CD4-positive, CD25-positive, alpha-beta regulatory T cell (primary cell): ENCODE measurements at regions not wholly inside any gene's neighbourhood (a gene's known extent, or its start where the extent isn't known, plus 50 kb on each side); places are given as distances from the start of the nearest gene placed in this dataset.

Source experiments
- ATAC-seq, 2 donors: fragments of 150-1000 bp; cut with Tn5 transposase; one replicate each; pipeline ENCODE4 v1.10.0; 2021; ENCODE audit warnings: low read depth in 2 of 2, moderate number of reproducible peaks in 2 of 2, moderate library complexity in 1 of 2
- DNase-seq, 3 donors: peaks; one replicate each; pipeline versions ENCODE4 v3.0.0 to v3.0.0-alpha.2; 2012 to 2022; ENCODE audit warnings: mixed read lengths in 1 of 3
- H3K27ac ChIP-seq: one replicate; pipeline ENCODE4 v1.7.0; 2013; ENCODE audit warnings: mild to moderate bottlenecking, low read length; ENCODE audit not compliant: insufficient read depth, poor library complexity, severe bottlenecking
- H3K27me3 ChIP-seq: one replicate; pipeline ENCODE4 v1.7.0; 2013; ENCODE audit warnings: low read length; ENCODE audit not compliant: control insufficient read depth, insufficient read depth
- H3K36me3 ChIP-seq: one replicate; pipeline ENCODE4 v1.7.0; 2013; ENCODE audit warnings: mild to moderate bottlenecking, low read length, moderate library complexity; ENCODE audit not compliant: control insufficient read depth, insufficient read depth
- H3K4me1 ChIP-seq: 2 replicates; pipeline ENCODE4 v1.7.0; 2013; ENCODE audit warnings: mild to moderate bottlenecking, low read length; ENCODE audit not compliant: insufficient read depth, control insufficient read depth, poor library complexity, severe bottlenecking
- H3K4me3 ChIP-seq: one replicate; pipeline ENCODE4 v1.7.0; 2013; ENCODE audit warnings: low read depth, mild to moderate bottlenecking, low read length, moderate library complexity
- H3K9me3 ChIP-seq, 2 experiments: 1 replicate in 1 of 2; 2 replicates in 1 of 2; pipeline ENCODE4 v1.7.0; 2013; ENCODE audit warnings: low read length in 2 of 2, mild to moderate bottlenecking in 1 of 2, moderate library complexity in 1 of 2; ENCODE audit not compliant: control insufficient read depth in 2 of 2
- H3K27ac Mint-ChIP-seq, 3 donors: one replicate each; pipeline ENCODE4 v1.8.0; 2020 to 2022; ENCODE audit warnings: mild to moderate bottlenecking in 3 of 3, mixed read lengths in 3 of 3, moderate library complexity in 2 of 3
- H3K27me3 Mint-ChIP-seq: one replicate; pipeline ENCODE4 v1.8.0; 2022; ENCODE audit warnings: mild to moderate bottlenecking, mixed read lengths
- H3K36me3 Mint-ChIP-seq: one replicate; pipeline ENCODE4 v1.8.0; 2020; ENCODE audit warnings: mixed read lengths
- H3K4me1 Mint-ChIP-seq, 4 donors: one replicate each; pipeline ENCODE4 v1.8.0; 2020 to 2022; ENCODE audit warnings: mixed read lengths in 4 of 4, mild to moderate bottlenecking in 1 of 4
- H3K4me3 Mint-ChIP-seq, 4 donors: one replicate each; pipeline ENCODE4 v1.8.0; 2020 to 2022; ENCODE audit warnings: mild to moderate bottlenecking in 4 of 4, mixed read lengths in 4 of 4, moderate library complexity in 3 of 4
- H3K9me3 Mint-ChIP-seq, 7 donors: one replicate each; pipeline ENCODE4 v1.8.0; 2020 to 2022; ENCODE audit warnings: mixed read lengths in 7 of 7, mild to moderate bottlenecking in 3 of 7, moderate library complexity in 2 of 7

DNA sequence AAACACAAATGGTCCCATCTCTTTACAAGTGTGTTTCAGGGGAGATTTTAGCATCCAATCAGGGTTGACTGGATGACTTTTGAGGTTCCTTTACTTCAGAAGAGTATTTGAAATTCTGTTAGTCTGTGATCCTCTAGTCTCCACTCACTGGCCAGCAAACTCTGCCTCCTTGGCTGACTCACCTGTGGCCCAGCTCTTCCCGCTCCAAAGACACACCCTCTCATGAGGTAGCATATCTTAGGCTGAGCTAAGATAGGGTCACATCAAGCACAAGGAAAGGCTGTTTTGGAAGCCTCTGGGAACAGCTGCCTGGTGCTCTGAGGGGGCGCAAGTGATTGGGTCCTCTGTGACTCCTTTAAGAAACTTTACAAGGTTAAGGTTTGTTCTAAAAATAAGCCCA lies 102.3 kb upstream of the FGGY start:
- Histone ChIP-seq H3K36me3 (no peaks in the 10 kb centered on the region), H3K27me3 (no peaks in the 10 kb centered on the region), H3K4me1 (no peaks in the 10 kb centered on the region), H3K27ac (no peak overlapping the region), H3K9me3 (peaks cover 0 to 3% of the 10 kb centered on the region in 2 experiments), H3K4me3 (no peak overlapping the region)
- Mint-ChIP-seq H3K9me3 (peaks cover 0 to 4% (median 0%) of the 10 kb centered on the region in 7 donors), H3K36me3 (no peaks in the 10 kb centered on the region), H3K4me3 (no peak overlapping the region), H3K27ac (no peak overlapping the region), H3K27me3 (peaks cover 11% of the 10 kb centered on the region), H3K4me1 (peaks cover 0 to 5% (median 0%) of the 10 kb centered on the region in 4 donors)
- ATAC-seq, result no peak
- no peak for DNase-seq

DNA sequence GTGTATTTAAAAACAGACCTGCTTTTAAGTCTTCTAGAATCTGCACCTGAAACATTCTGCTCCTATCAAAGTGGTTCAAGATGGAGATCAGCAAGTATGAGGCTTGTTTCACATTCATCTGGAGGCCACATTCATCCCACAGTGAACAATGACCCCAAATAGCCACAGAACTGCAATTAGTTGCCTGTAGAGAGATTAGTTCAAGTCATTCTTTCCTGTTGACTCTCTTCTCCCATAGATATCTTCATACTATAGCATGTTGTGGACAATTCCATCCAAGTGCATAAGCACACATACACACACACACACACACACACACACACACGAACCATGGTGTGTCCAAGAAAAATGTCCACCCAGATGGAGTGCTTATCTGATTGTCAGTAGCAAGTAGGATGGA lies 101.7 kb upstream of the FGGY start:
- H3K27ac Mint-ChIP-seq, result no peak overlapping the region
- H3K4me1 Mint-ChIP-seq, result peaks cover 0 to 5% (median 0%) of the 10 kb centered on the region in 4 donors
- H3K27me3 Mint-ChIP-seq, result peaks cover 11% of the 10 kb centered on the region
- DNase-seq (no peak), ATAC-seq (no peak)
- Histone ChIP-seq H3K27me3 (no peaks in the 10 kb centered on the region), H3K9me3 (peaks cover 0 to 3% of the 10 kb centered on the region in 2 experiments), H3K4me1 (no peaks in the 10 kb centered on the region), H3K4me3 (no peak overlapping the region), H3K27ac (no peak overlapping the region), H3K36me3 (no peaks in the 10 kb centered on the region)
- peaks cover 0 to 4% (median 0%) of the 10 kb centered on the region in 7 donors for H3K9me3 Mint-ChIP-seq
- H3K36me3 Mint-ChIP-seq, result no peaks in the 10 kb centered on the region
- no peak overlapping the region for H3K4me3 Mint-ChIP-seq

DNA sequence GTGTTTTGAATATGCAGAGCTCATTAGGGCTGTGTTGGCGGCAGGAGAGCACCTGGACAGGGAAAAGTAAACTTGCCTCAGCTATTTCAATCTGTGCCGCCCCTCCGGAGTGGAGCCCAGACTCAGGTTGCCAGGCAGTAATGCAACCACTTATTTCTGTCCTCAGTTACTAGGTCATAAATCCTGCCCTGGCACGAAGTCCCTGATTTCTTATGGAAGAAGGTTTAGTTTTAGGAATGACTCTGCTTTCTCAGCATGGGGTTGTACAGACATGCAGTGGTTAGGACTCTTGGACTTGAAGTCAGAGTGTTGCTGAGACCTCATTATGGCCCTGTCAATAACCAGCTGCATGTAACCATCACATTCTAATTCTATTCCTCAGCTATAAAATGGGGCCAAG lies 98.3 kb upstream of the FGGY start:
- no peaks in the 10 kb centered on the region for H3K27me3 ChIP-seq
- DNase-seq (no peak), ATAC-seq (no peak)
- no peaks in the 10 kb centered on the region for H3K36me3 ChIP-seq
- H3K4me3 ChIP-seq, result no peak overlapping the region
- H3K9me3 ChIP-seq, result peaks cover 0 to 3% of the 10 kb centered on the region in 2 experiments
- peaks cover 0 to 5% (median 0%) of the 10 kb centered on the region in 4 donors for H3K4me1 Mint-ChIP-seq
- H3K4me1 ChIP-seq, result no peaks in the 10 kb centered on the region
- H3K36me3 Mint-ChIP-seq, result no peaks in the 10 kb centered on the region
- H3K27ac Mint-ChIP-seq, result no peak overlapping the region
- H3K27ac ChIP-seq, result no peak overlapping the region
- H3K9me3 Mint-ChIP-seq, result peaks cover 0 to 4% (median 0%) of the 10 kb centered on the region in 7 donors
- peaks cover 11% of the 10 kb centered on the region for H3K27me3 Mint-ChIP-seq
- no peak overlapping the region for H3K4me3 Mint-ChIP-seq

DNA sequence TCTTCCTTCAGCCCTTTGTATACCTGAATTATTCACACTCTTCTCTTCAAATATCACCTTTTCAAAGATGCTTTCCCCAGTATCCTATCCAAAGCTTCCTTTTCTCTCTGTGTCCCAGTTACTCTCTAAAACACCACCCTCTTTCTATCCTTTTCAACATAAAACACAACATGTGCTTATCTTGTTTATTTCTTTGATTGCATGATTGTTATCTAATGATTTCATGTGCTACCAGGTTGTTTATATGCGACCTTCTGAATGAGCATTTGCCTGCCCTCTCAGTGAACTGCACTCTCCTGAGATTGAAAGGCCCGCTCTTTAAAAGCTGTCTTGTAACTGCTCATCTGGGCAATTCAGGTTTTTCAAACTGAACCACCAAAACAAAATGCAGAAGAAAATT lies 97.7 kb upstream of the FGGY start:
- Histone ChIP-seq H3K36me3 (no peaks in the 10 kb centered on the region), H3K27me3 (peaks cover 2% of the 10 kb centered on the region), H3K4me1 (no peaks in the 10 kb centered on the region), H3K27ac (no peak overlapping the region), H3K4me3 (no peak overlapping the region), H3K9me3 (no peaks in the 10 kb centered on the region)
- peaks cover 13% of the 10 kb centered on the region for H3K27me3 Mint-ChIP-seq
- H3K27ac Mint-ChIP-seq, result no peak overlapping the region
- peaks cover 0 to 4% (median 0%) of the 10 kb centered on the region in 7 donors for H3K9me3 Mint-ChIP-seq
- H3K36me3 Mint-ChIP-seq, result no peaks in the 10 kb centered on the region
- peaks cover 0 to 5% (median 0%) of the 10 kb centered on the region in 4 donors for H3K4me1 Mint-ChIP-seq
- DNase-seq, result no peak
- no peak overlapping the region for H3K4me3 Mint-ChIP-seq
- no peak for ATAC-seq

DNA sequence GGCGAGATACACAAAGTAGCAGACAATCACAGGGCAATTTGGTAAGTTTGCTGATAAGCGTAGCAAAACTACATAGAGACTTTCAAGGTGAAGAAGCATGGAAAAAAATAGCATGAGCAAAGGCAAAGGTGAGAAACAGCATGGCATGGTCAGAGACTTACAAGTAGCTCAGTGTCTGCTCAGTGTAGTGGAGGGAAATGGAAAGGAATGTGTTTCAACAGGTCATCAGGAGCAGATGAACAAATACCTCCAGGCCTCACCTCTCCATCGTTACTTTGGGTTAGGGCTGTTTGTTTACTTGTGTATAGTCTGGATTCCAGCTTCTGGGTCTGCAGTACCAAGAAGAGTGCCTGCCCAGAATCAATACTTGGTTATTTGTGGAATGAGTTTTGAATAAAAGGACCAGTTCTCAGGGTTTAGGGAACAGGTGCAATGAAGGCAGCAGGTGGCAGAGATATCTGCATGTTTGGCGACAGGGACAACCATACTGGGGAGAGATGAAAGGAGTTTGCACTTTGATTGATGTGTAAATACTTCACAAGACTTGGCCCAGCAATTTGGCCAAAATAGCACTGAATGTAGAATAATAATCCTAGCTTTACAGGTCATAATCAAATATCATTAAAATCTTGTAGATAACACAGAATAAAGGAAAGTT lies 97.0 kb upstream of the FGGY start:
- DNase-seq (no peak), ATAC-seq (no peak)
- H3K27me3 Mint-ChIP-seq, result peaks cover 14% of the 10 kb centered on the region
- H3K27ac ChIP-seq, result no peak overlapping the region
- peaks cover 0 to 5% (median 2%) of the 10 kb centered on the region in 7 donors for H3K9me3 Mint-ChIP-seq
- H3K27ac Mint-ChIP-seq, result no peak overlapping the region
- H3K27me3 ChIP-seq, result peaks cover 2% of the 10 kb centered on the region
- H3K4me1 Mint-ChIP-seq, result peaks cover 0 to 5% (median 0%) of the 10 kb centered on the region in 4 donors
- no peak overlapping the region for H3K4me3 Mint-ChIP-seq
- no peaks in the 10 kb centered on the region for H3K36me3 Mint-ChIP-seq
- H3K4me1 ChIP-seq, result no peaks in the 10 kb centered on the region
- H3K36me3 ChIP-seq, result no peaks in the 10 kb centered on the region
- no peaks in the 10 kb centered on the region for H3K9me3 ChIP-seq
- no peak overlapping the region for H3K4me3 ChIP-seq

DNA sequence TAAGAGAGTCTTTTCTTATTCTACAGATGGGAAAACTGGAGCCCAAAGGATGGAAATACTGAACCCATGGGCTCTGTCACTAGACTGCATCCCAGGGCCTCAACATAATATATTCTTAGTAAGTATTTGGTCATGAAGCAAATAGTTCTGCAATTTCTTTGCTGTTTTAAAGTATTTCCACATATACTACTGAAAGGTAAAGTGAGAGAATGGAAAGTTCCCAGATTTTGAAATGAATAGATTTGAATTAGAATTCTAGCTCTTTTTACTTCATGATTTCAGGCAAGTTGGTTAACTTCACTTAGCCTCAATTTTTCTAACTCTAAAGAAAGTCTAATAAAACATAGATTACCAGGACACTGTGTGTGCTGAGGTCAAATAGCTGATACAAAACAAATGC lies 95.6 kb upstream of the FGGY start:
- DNase-seq, result no peak
- H3K36me3 Mint-ChIP-seq, result no peaks in the 10 kb centered on the region
- no peak overlapping the region for H3K4me3 Mint-ChIP-seq
- no peak for ATAC-seq
- peaks cover 0 to 7% (median 3%) of the 10 kb centered on the region in 7 donors for H3K9me3 Mint-ChIP-seq
- peaks cover 16% of the 10 kb centered on the region for H3K27me3 Mint-ChIP-seq
- Histone ChIP-seq H3K9me3 (no peaks in the 10 kb centered on the region), H3K36me3 (no peaks in the 10 kb centered on the region), H3K4me3 (no peak overlapping the region), H3K27me3 (peaks cover 2% of the 10 kb centered on the region), H3K27ac (no peak overlapping the region), H3K4me1 (no peaks in the 10 kb centered on the region)
- H3K4me1 Mint-ChIP-seq, result peaks cover 0 to 5% (median 0%) of the 10 kb centered on the region in 4 donors
- H3K27ac Mint-ChIP-seq, result no peak overlapping the region

DNA sequence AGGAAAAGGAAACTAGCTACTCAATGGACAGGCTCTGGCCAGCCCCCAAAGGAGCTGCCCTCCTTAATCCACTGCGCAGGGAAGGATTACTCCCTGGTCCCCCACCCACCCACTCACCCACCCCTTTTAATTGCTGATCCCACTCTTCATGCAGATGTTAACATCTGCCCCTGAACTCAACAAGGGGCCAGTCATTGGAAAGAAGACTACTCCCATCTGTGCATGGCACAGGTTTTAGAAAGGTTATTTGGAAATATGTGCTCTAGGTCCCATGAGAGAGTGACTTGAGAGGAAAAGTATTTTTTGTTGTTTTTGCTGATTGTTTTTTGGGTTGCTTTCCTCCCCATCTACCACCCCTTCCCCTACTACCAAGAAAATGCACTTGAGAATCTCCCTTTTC lies 94.4 kb upstream of the FGGY start:
- H3K9me3 Mint-ChIP-seq, result peaks cover 0 to 7% (median 3%) of the 10 kb centered on the region in 7 donors
- Histone ChIP-seq H3K27me3 (peaks cover 2% of the 10 kb centered on the region), H3K9me3 (no peaks in the 10 kb centered on the region), H3K27ac (no peak overlapping the region), H3K36me3 (no peaks in the 10 kb centered on the region), H3K4me3 (no peak overlapping the region), H3K4me1 (no peaks in the 10 kb centered on the region)
- H3K27ac Mint-ChIP-seq, result no peak overlapping the region
- H3K27me3 Mint-ChIP-seq, result peaks cover 16% of the 10 kb centered on the region
- H3K4me3 Mint-ChIP-seq, result no peak overlapping the region
- DNase-seq (no peak), ATAC-seq (no peak)
- no peaks in the 10 kb centered on the region for H3K36me3 Mint-ChIP-seq
- peaks cover 0 to 5% (median 0%) of the 10 kb centered on the region in 4 donors for H3K4me1 Mint-ChIP-seq

DNA sequence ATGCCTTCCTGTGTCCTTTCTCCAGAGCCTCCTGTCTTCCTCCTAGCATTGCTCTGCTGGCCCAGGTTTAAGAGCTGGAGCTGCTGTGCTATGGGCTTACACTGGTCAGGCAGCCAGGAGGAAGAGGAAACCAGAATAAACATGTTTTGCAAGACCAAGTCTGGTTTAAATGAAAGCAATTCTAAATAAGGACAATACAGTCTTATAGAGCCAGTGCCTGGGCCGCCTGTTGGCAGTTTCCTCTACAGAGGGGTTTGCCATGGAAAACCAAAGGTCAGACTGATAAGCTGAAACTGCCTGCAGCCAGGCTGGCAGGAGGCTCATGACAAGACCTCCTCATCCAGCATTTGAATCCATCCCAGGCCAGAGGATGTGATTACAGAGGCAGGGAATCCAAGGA lies 92.9 kb upstream of the FGGY start:
- DNase-seq (no peak), ATAC-seq (no peak)
- Mint-ChIP-seq H3K27ac (no peak overlapping the region), H3K4me1 (peaks cover 0 to 4% (median 0%) of the 10 kb centered on the region in 4 donors), H3K36me3 (no peaks in the 10 kb centered on the region), H3K27me3 (peaks cover 16% of the 10 kb centered on the region), H3K9me3 (peaks cover 2 to 8% (median 6%) of the 10 kb centered on the region in 7 donors), H3K4me3 (no peak overlapping the region)
- Histone ChIP-seq H3K4me1 (no peaks in the 10 kb centered on the region), H3K27me3 (peaks cover 2% of the 10 kb centered on the region), H3K9me3 (no peaks in the 10 kb centered on the region), H3K4me3 (no peak overlapping the region), H3K36me3 (no peaks in the 10 kb centered on the region), H3K27ac (no peak overlapping the region)
